GM19328 (cell line): ENCODE measurements at regions not wholly inside any gene's neighbourhood (a gene's known extent, or its start where the extent isn't known, plus 50 kb on each side); places are given as distances from the start of the nearest gene placed in this dataset.

Experiments
- ATAC-seq: cut with Tn5 transposase; IDR thresholded peaks from one replicate; pipeline ENCODE4 v1.9.1; 2021; ENCODE audit warnings: mild to moderate bottlenecking, moderate library complexity; ENCODE audit not compliant: unreplicated experiment

GRCh38 chr2:128467321-128467969, 148.8 kb upstream of the HS6ST1 start:
- ATAC-seq, result no peak

- no peak for ATAC-seq
These were observed 149.7 kb upstream of the HS6ST1 start for GRCh38 chr2:128468186-128468920.

- ATAC-seq, result no peak
These were observed 150.5 kb upstream of the HS6ST1 start for GRCh38 chr2:128469203-128469602.

GRCh38 chr2:128469875-128470274, 151.2 kb upstream of the HS6ST1 start:
- no peak for ATAC-seq

GRCh38 chr2:128472789-128473174, 154.1 kb upstream of the HS6ST1 start:
- peak; percentile 40 for ATAC-seq

GRCh38 chr2:128473175-128474035, 154.7 kb upstream of the HS6ST1 start:
- ATAC-seq, result peak; percentile 71

GRCh38 chr2:128474036-128474955, 155.6 kb upstream of the HS6ST1 start:
- no peak for ATAC-seq

- ATAC-seq, result no peak
These were observed 156.3 kb upstream of the HS6ST1 start for GRCh38 chr2:128474962-128475361.

GRCh38 chr2:128475427-128476211, 157.0 kb upstream of the HS6ST1 start:
- no peak for ATAC-seq

GRCh38 chr2:128477026-128477820, 158.6 kb upstream of the HS6ST1 start:
- ATAC-seq, result no peak

- ATAC-seq, result no peak
These were observed 159.2 kb upstream of the HS6ST1 start for GRCh38 chr2:128477891-128478290.

- ATAC-seq, result no peak
These were observed 167.3 kb upstream of the HS6ST1 start for GRCh38 chr2:128485761-128486639.

- no peak for ATAC-seq
These were observed 168.1 kb upstream of the HS6ST1 start for GRCh38 chr2:128486640-128487375.

GRCh38 chr2:128487650-128488387, 169.2 kb upstream of the HS6ST1 start:
- ATAC-seq, result no peak

GRCh38 chr2:128488434-128488833, 169.8 kb upstream of the HS6ST1 start:
- no peak for ATAC-seq

- no peak for ATAC-seq
These were observed 171.0 kb upstream of the HS6ST1 start for GRCh38 chr2:128489526-128490273.
